Keratinocyte (primary cell): ENCODE measurements at regions not wholly inside any gene's neighbourhood (a gene's known extent, or its start where the extent isn't known, plus 50 kb on each side); places are given as distances from the start of the nearest gene placed in this dataset.

ENCODE experiments used
- DNase-seq: peaks from one replicate; pipeline ENCODE4 v3.0.0-alpha.2; 2011; ENCODE audit warnings: low read depth, missing footprints, low spot score
- FAIRE-seq: peaks from 2 replicates; lab custom pipeline; 2011; peaks lifted over from hg19 to GRCh38; lab: Jason Lieb, UNC
- H2AFZ ChIP-seq: 2 replicates; pipeline ENCODE4 v1.6.0; 2012; ENCODE audit warnings: low read length, control low read depth, inconsistent platforms; ENCODE audit not compliant: control insufficient read depth
- H3K27ac ChIP-seq: 2 replicates; pipeline ENCODE4 v1.5.1; 2011; ENCODE audit warnings: low read length; ENCODE audit not compliant: control insufficient read depth, insufficient read depth
- H3K27me3 ChIP-seq: 3 replicates; pipeline ENCODE4 v1.6.0; 2011; ENCODE audit warnings: low read length; ENCODE audit not compliant: control insufficient read depth, insufficient read depth; ENCODE audit errors: extremely low read depth
- H3K36me3 ChIP-seq, 2 experiments: 2 replicates in 1 of 2; 3 replicates in 1 of 2; pipeline ENCODE4 v1.5.1; 2011; ENCODE audit warnings: low read length in 2 of 2, mild to moderate bottlenecking in 1 of 2; ENCODE audit not compliant: control insufficient read depth in 2 of 2, insufficient read depth in 2 of 2; ENCODE audit errors: extremely low read depth in 1 of 2
- H3K4me1 ChIP-seq: 3 replicates; pipeline ENCODE4 v1.5.1; 2011; ENCODE audit warnings: low read length; ENCODE audit not compliant: control insufficient read depth, insufficient read depth; ENCODE audit errors: extremely low read depth
- H3K4me2 ChIP-seq: 3 replicates; pipeline ENCODE4 v1.6.0; 2011; ENCODE audit warnings: low read depth, low read length; ENCODE audit not compliant: control insufficient read depth, insufficient read depth; ENCODE audit errors: extremely low read depth
- H3K4me3 ChIP-seq, 3 experiments: fragments of 200-600 bp in 1 of 3; sonication (generic) in 1 of 3; 2 replicates in 2 of 3; 3 replicates in 1 of 3; pipeline ENCODE4 v1.5.1; 2011 to 2016; ENCODE audit warnings: low read length in 3 of 3, mild to moderate bottlenecking in 3 of 3, control low read depth in 2 of 3, inconsistent platforms in 1 of 3, low read depth in 1 of 3, mixed read lengths in 1 of 3, mixed run types in 1 of 3, moderate library complexity in 1 of 3; ENCODE audit not compliant: control insufficient read depth in 2 of 3, insufficient read depth in 2 of 3; ENCODE audit errors: extremely low read depth in 1 of 3
- H3K79me2 ChIP-seq: 2 replicates; pipeline ENCODE4 v1.6.0; 2012; ENCODE audit warnings: low read length; ENCODE audit not compliant: control insufficient read depth, insufficient read depth
- H3K9ac ChIP-seq: 3 replicates; pipeline ENCODE4 v1.6.0; 2011; ENCODE audit warnings: low read length; ENCODE audit not compliant: control insufficient read depth, insufficient read depth; ENCODE audit errors: extremely low read depth
- H3K9me1 ChIP-seq: 3 replicates; pipeline ENCODE4 v1.6.0; 2011; ENCODE audit warnings: low read length; ENCODE audit not compliant: control insufficient read depth, insufficient read depth; ENCODE audit errors: extremely low read depth
- H3K9me3 ChIP-seq: 2 replicates; pipeline ENCODE4 v1.5.1; 2012; ENCODE audit warnings: low read depth, low read length; ENCODE audit not compliant: control insufficient read depth
- H4K20me1 ChIP-seq: 3 replicates; pipeline ENCODE4 v1.6.0; 2011; ENCODE audit warnings: low read length; ENCODE audit not compliant: control insufficient read depth, insufficient read depth; ENCODE audit errors: extremely low read depth
- CTCF ChIP-seq, 3 experiments: IDR thresholded peaks in 1 of 3; conservative IDR thresholded peaks in 1 of 3; optimal IDR thresholded peaks in 1 of 3; 2 replicates in 2 of 3; 3 replicates in 1 of 3; pipeline versions ENCODE3 to v1.5.1; 2011; ENCODE audit warnings: low read length in 3 of 3, mild to moderate bottlenecking in 3 of 3, moderate library complexity in 2 of 3, control low read depth in 1 of 3, inconsistent platforms in 1 of 3; ENCODE audit not compliant: insufficient read depth in 2 of 3; ENCODE audit errors: extremely low read depth in 1 of 3
- EZH2 ChIP-seq: IDR thresholded peaks from one replicate; pipeline ENCODE4 v1.6.1; 2012; ENCODE audit warnings: inconsistent platforms, mild to moderate bottlenecking, low read length, moderate library complexity
- dilution Hi-C: fragments of 300-500 bp; cut with MboI; formaldehyde crosslinking; loops from one replicate; pipeline ENCODE4 v1.7.0; 2020; ENCODE audit warnings: low sequenced_read_pairs; ENCODE audit not compliant: extremely low pct_ligation_motif_present

- no peaks in the 10 kb centered on the region for H4K20me1 ChIP-seq
- H3K79me2 ChIP-seq: no peaks in the 10 kb centered on the region
- no peaks in the 10 kb centered on the region for H3K36me3 ChIP-seq
- FAIRE-seq: no peak
- no peak overlapping the region for H3K9ac ChIP-seq
- no peak for DNase-seq
- H3K27ac ChIP-seq: no peak overlapping the region
- no peaks in the 10 kb centered on the region for H3K27me3 ChIP-seq
- TF ChIP-seq EZH2 (no peak), CTCF (optimal IDR thresholded peaks at IDR 0.05 in 1 of 3, IDR thresholded peaks at IDR 0.05 in 1 of 3, conservative IDR thresholded peaks at IDR 0.05 in 1 of 3; ENCODE audit: extremely low read depth in 1 of 3, insufficient read depth in 2 of 3, low read length in 3 of 3) (no peak)
- H3K4me1 ChIP-seq: no peaks in the 10 kb centered on the region
- no peak overlapping the region for H2AFZ ChIP-seq
- H3K9me3 ChIP-seq: no peaks in the 10 kb centered on the region
- no peak overlapping the region for H3K4me2 ChIP-seq
- dilution Hi-C loops: no loop called here
- no peaks in the 10 kb centered on the region for H3K9me1 ChIP-seq
- no peak overlapping the region for H3K4me3 ChIP-seq
Measured at GRCh38 chr2:106299696-106300095, 105.6 kb upstream of the UXS1 start.

GRCh38 chr2:106296182-106296815, 102.2 kb upstream of the UXS1 start:
- H3K9ac ChIP-seq: no peak overlapping the region
- H3K9me3 ChIP-seq: no peaks in the 10 kb centered on the region
- H3K4me1 ChIP-seq: no peaks in the 10 kb centered on the region
- no peak overlapping the region for H3K4me2 ChIP-seq
- dilution Hi-C loops: no loop called here
- DNase-seq (no peak), FAIRE-seq (no peak)
- H2AFZ ChIP-seq: no peak overlapping the region
- no peaks in the 10 kb centered on the region for H3K27me3 ChIP-seq
- H3K36me3 ChIP-seq: no peaks in the 10 kb centered on the region
- H4K20me1 ChIP-seq: no peaks in the 10 kb centered on the region
- no peak overlapping the region for H3K4me3 ChIP-seq
- no peaks in the 10 kb centered on the region for H3K79me2 ChIP-seq
- H3K9me1 ChIP-seq: no peaks in the 10 kb centered on the region
- TF ChIP-seq EZH2 (no peak), CTCF (optimal IDR thresholded peaks at IDR 0.05 in 1 of 3, IDR thresholded peaks at IDR 0.05 in 1 of 3, conservative IDR thresholded peaks at IDR 0.05 in 1 of 3; ENCODE audit: extremely low read depth in 1 of 3, insufficient read depth in 2 of 3, low read length in 3 of 3) (no peak)
- H3K27ac ChIP-seq: no peak overlapping the region
